Choroid plexus epithelial cell (primary cell): ENCODE measurements at regions not wholly inside any gene's neighbourhood (a gene's known extent, or its start where the extent isn't known, plus 50 kb on each side); places are given as distances from the start of the nearest gene placed in this dataset.

Source experiments
- DNase-seq: peaks from one replicate; pipeline ENCODE4 v3.0.0-alpha.2; 2010; ENCODE audit warnings: low read depth
- H3K4me3 ChIP-seq: 2 replicates; pipeline ENCODE4 v1.5.1; 2011; ENCODE audit warnings: low read depth, mild to moderate bottlenecking, control low read depth, low read length, moderate library complexity
- CTCF ChIP-seq: conservative IDR thresholded peaks from 2 replicates; pipeline ENCODE4 v1.5.1; 2011; ENCODE audit warnings: low read depth, mild to moderate bottlenecking, control low read depth, inconsistent platforms, low read length, moderate library complexity

- TF ChIP-seq CTCF = no peak
- no peak for DNase-seq
- H3K4me3 ChIP-seq = no peak overlapping the region
These were observed 223.9 kb upstream of the FLRT2 start for GRCh38 chr14:85306024-85306423.

GRCh38 chr14:85308531-85309300 is 221.2 kb upstream of the FLRT2 start:
- DNase-seq = peak; percentile 70
- H3K4me3 ChIP-seq = peak overlapping the region; percentile 7
- TF ChIP-seq CTCF = no peak

- TF ChIP-seq CTCF = no peak
- no peak for DNase-seq
- no peak overlapping the region for H3K4me3 ChIP-seq
These were observed 219.3 kb upstream of the FLRT2 start for GRCh38 chr14:85310491-85311272.

GRCh38 chr14:85313560-85314207 is 216.3 kb upstream of the FLRT2 start:
- no peak for TF ChIP-seq CTCF
- peak; percentile 79 for DNase-seq
- no peak overlapping the region for H3K4me3 ChIP-seq

GRCh38 chr14:85315290-85315689 is 214.7 kb upstream of the FLRT2 start:
- H3K4me3 ChIP-seq = no peak overlapping the region
- TF ChIP-seq CTCF = no peak
- no peak for DNase-seq

GRCh38 chr14:85315733-85316290 is 214.1 kb upstream of the FLRT2 start:
- no peak for TF ChIP-seq CTCF
- no peak for DNase-seq
- no peak overlapping the region for H3K4me3 ChIP-seq
